ENCODE measurements at regions not wholly inside any gene's neighbourhood (a gene's known extent, or its start where the extent isn't known, plus 50 kb on each side); places are given as distances from the start of the nearest gene placed in this dataset.

DNA sequence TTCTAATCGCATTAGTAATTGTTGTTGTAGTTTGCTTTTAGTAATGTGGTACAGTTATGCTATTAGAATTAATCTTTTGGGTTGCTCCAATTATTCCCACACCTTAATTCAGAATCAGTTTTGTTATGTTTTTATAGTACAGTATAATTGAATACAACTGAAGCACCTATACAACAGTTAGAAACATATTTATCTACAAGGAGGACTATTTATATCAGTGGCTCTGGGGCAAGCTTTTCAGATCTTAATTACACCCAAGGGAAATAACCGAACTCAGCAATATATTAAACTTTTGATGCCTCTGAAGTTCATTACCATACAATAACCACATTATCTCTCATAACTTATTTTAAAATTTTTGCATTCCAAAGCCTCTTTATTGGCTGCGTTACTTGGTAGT lies 74.4 kb downstream of the LHX9 start:
- WGBS (ENCODE audit: extremely low coverage, insufficient read length, low lambda C conversion rate), result no CpG with 5 or more reads among the region's 3 CpGs
- no peaks in the 10 kb centered on the region for H3K27me3 Mint-ChIP-seq (ENCODE audit: low read depth)

More for the DNA sequence above, 74.4 kb downstream of the LHX9 start:
- no peaks in the 10 kb centered on the region for H3K9me3 Mint-ChIP-seq
- Histone ChIP-seq H3K27me3 (ENCODE audit: insufficient read depth, low read length) (no peaks in the 10 kb centered on the region), H3K4me1 (ENCODE audit: insufficient read depth, low read length) (no peaks in the 10 kb centered on the region), H4K20me1 (ENCODE audit: control insufficient read depth, insufficient read depth, insufficient read length) (no peaks in the 10 kb centered on the region), H3K18ac (ENCODE audit: insufficient read length, low read depth, low read length) (no peak overlapping the region), H3K27ac (ENCODE audit: insufficient read length, low read depth, low read length) (no peak overlapping the region), H2BK5ac (ENCODE audit: insufficient read length, low read length) (no peak overlapping the region), H3K14ac (ENCODE audit: insufficient read depth, low read length) (no peak overlapping the region), H3K4me2 (ENCODE audit: insufficient read depth, insufficient read length, low read length) (no peak overlapping the region), H3K23ac (ENCODE audit: insufficient read length, low read depth, low read length) (no peak overlapping the region), H2AFZ (ENCODE audit: low read length) (no peak overlapping the region), H3K56ac (ENCODE audit: insufficient read length, low read depth, low read length) (no peak overlapping the region), H2BK12ac (ENCODE audit: insufficient read length, low read depth, low read length) (no peak overlapping the region), H3K79me1 (ENCODE audit: insufficient read depth, low read depth, low read length, poor library complexity, severe bottlenecking) (no peaks in the 10 kb centered on the region), H4K5ac (ENCODE audit: insufficient read length, low read depth, low read length) (no peak overlapping the region), H4K91ac (ENCODE audit: insufficient read length, low read depth, low read length) (no peak overlapping the region), H3T11ph (ENCODE audit: low read length) (no peak overlapping the region), H3K4ac (ENCODE audit: low read depth, low read length) (no peak overlapping the region), H2BK20ac (ENCODE audit: low read depth, low read length, poor library complexity, severe bottlenecking) (no peak overlapping the region), H4K8ac (replicated peaks; ENCODE audit: insufficient read length, low read depth, low read length) (no peak overlapping the region), H3K79me2 (ENCODE audit: insufficient read depth, low read length) (no peaks in the 10 kb centered on the region), H3K23me2 (ENCODE audit: insufficient read length, low read depth, low read length, poor library complexity, severe bottlenecking) (no peaks in the 10 kb centered on the region), H2BK120ac (ENCODE audit: low read depth, low read length, poor library complexity, severe bottlenecking) (no peak overlapping the region), H2AK5ac (ENCODE audit: insufficient read length, low read length) (no peak overlapping the region), H3K9ac (ENCODE audit: extremely low read depth, insufficient read length, low read length) (no peak overlapping the region), H3K9me3 (ENCODE audit: control insufficient read depth, low read depth, low read length) (no peaks in the 10 kb centered on the region), H2BK15ac (ENCODE audit: low read depth, low read length) (no peak overlapping the region)
- H3K36me3 Mint-ChIP-seq (ENCODE audit: insufficient read depth in 1 of 3, low read depth in 3 of 3), result no peaks in the 10 kb centered on the region
- no peak for DNase-seq
- H3K4me3 Mint-ChIP-seq, result no peak overlapping the region
- H3K27ac Mint-ChIP-seq, result no peak overlapping the region
- TF ChIP-seq CTCF (conservative IDR thresholded peaks at IDR 0.05), result no peak
- no peaks in the 10 kb centered on the region for H3K4me1 Mint-ChIP-seq
